Glomerular endothelial cell (primary cell): ENCODE measurements at regions not wholly inside any gene's neighbourhood (a gene's known extent, or its start where the extent isn't known, plus 50 kb on each side); places are given as distances from the start of the nearest gene placed in this dataset.
"Not testable (repeated sequence)": the region's sequence is repeated elsewhere in the genome, so short reads cannot be mapped to it uniquely, and the experiment has no call there.

ENCODE experiments used
- DNase-seq: peaks from one replicate; pipeline ENCODE4 v3.0.0-alpha.2; 2011; ENCODE audit warnings: low read depth, low spot score; ENCODE audit errors: extremely low read depth

- DNase-seq, result not testable (repeated sequence)
Observed at GRCh38 chr1:95297906-95298305, 63.9 kb downstream of the RWDD3 start.

- no peak for DNase-seq
Observed at GRCh38 chr1:95301091-95301490, 67.1 kb downstream of the RWDD3 start.

GRCh38 chr1:95301614-95302013 lies 67.6 kb downstream of the RWDD3 start:
- no peak for DNase-seq

- DNase-seq, result no peak
Observed at GRCh38 chr1:95304803-95305202, 70.8 kb downstream of the RWDD3 start.

- DNase-seq, result no peak
Observed at GRCh38 chr1:95308276-95309030, 74.4 kb downstream of the RWDD3 start.

GRCh38 chr1:95309031-95309471 lies 75.0 kb downstream of the RWDD3 start:
- no peak for DNase-seq

GRCh38 chr1:95311014-95311413 lies 77.0 kb downstream of the RWDD3 start:
- no peak for DNase-seq

- no peak for DNase-seq
Observed at GRCh38 chr1:95311762-95312161, 77.8 kb downstream of the RWDD3 start.

- no peak for DNase-seq
Observed at GRCh38 chr1:95312181-95312580, 78.2 kb downstream of the RWDD3 start.

GRCh38 chr1:95313527-95313926 lies 79.5 kb downstream of the RWDD3 start:
- DNase-seq, result no peak

- DNase-seq, result no peak
Observed at GRCh38 chr1:95321531-95321930, 87.5 kb downstream of the RWDD3 start.

GRCh38 chr1:95323123-95323522 lies 89.1 kb downstream of the RWDD3 start:
- no peak for DNase-seq

GRCh38 chr1:95325349-95325748 lies 91.3 kb downstream of the RWDD3 start:
- DNase-seq, result no peak

- DNase-seq, result no peak
Observed at GRCh38 chr1:95326023-95326422, 92.0 kb downstream of the RWDD3 start.

GRCh38 chr1:95332754-95333153 lies 98.7 kb downstream of the RWDD3 start:
- DNase-seq, result no peak

- no peak for DNase-seq
Observed at GRCh38 chr1:95339377-95339776, 105.4 kb downstream of the RWDD3 start.

- no peak for DNase-seq
Observed at GRCh38 chr1:95340061-95340460, 106.1 kb downstream of the RWDD3 start.

GRCh38 chr1:95352767-95353166 lies 118.8 kb downstream of the RWDD3 start:
- no peak for DNase-seq

- no peak for DNase-seq
Observed at GRCh38 chr1:95353194-95353593, 119.2 kb downstream of the RWDD3 start.

- no peak for DNase-seq
Observed at GRCh38 chr1:95364546-95364945, 130.5 kb downstream of the RWDD3 start.

- DNase-seq, result no peak
Observed at GRCh38 chr1:95366498-95366897, 132.5 kb downstream of the RWDD3 start.

GRCh38 chr1:95368178-95368577 lies 134.2 kb downstream of the RWDD3 start:
- DNase-seq, result no peak
